A549 (cell line): ENCODE measurements at regions not wholly inside any gene's neighbourhood (a gene's known extent, or its start where the extent isn't known, plus 50 kb on each side); places are given as distances from the start of the nearest gene placed in this dataset.

ENCODE experiments used
- ATAC-seq, 2 experiments: fragments of 200-7000 bp in 1 of 2; fragments of >200 bp in 1 of 2; cut with Nextera tagmentation in 1 of 2; cut with Tn5 transposase in 1 of 2; 3 replicates each; pipeline versions ENCODE4 v1.8.0 to v1.9.1; 2018 to 2020; ENCODE audit warnings: mild to moderate bottlenecking in 1 of 2, moderate library complexity in 1 of 2
- CTCF ChIA-PET: fragments of 300-600 bp; sonication (Branson Sonifier 250); formaldehyde crosslinking; extraction: SDS; loops from one replicate; lab custom pipeline; 2021; ENCODE audit warnings: antibody characterized with exemption, inconsistent platforms; lab: Yijun Ruan, JAX
- POLR2A ChIA-PET: fragments of 350-600 bp; formaldehyde crosslinking; extraction: SDS; loops from one replicate; lab custom pipeline; 2021; ENCODE audit warnings: antibody characterized with exemption, inconsistent platforms; lab: Yijun Ruan, JAX
- DNase-seq, 2 experiments: peaks; one replicate each; pipeline versions ENCODE4 v3.0.0 to v3.0.0-alpha.2; 2011 to 2016; ENCODE audit warnings: low read depth in 1 of 2, low spot score in 1 of 2
- FAIRE-seq: peaks from 2 replicates; lab custom pipeline; 2011; peaks lifted over from hg19 to GRCh38; lab: Jason Lieb, UNC
- H3K27ac ChIP-seq, 2 experiments: fragments of >200 bp; sonication (Bioruptor Twin); formaldehyde crosslinking; 3 replicates each; pipeline ENCODE4 v1.5.1; 2016 to 2017
- H3K4me1 ChIP-seq: fragments of >200 bp; sonication (Bioruptor Twin); formaldehyde crosslinking; 3 replicates; pipeline ENCODE4 v1.6.1; 2016
- H3K4me2 ChIP-seq: fragments of >200 bp; sonication (Bioruptor Twin); formaldehyde crosslinking; 3 replicates; pipeline ENCODE4 v1.6.1; 2016
- H3K4me3 ChIP-seq: fragments of >200 bp; sonication (Bioruptor Twin); formaldehyde crosslinking; 3 replicates; pipeline ENCODE4 v1.5.1; 2016
- H3K9me3 ChIP-seq: fragments of >200 bp; sonication (Bioruptor Twin); formaldehyde crosslinking; 3 replicates; pipeline ENCODE4 v1.6.1; 2016
- BCL3 ChIP-seq: fragments of >200 bp; sonication (Bioruptor Twin); formaldehyde crosslinking; IDR thresholded peaks from 3 replicates; pipeline ENCODE4 v1.6.1; 2016
- CBX2 ChIP-seq: fragments of 200-600 bp; sonication (generic); IDR thresholded peaks from 2 replicates; pipeline ENCODE4 v1.6.1; 2016; ENCODE audit warnings: low read depth, mild to moderate bottlenecking, borderline replicate concordance
- E2F6 ChIP-seq: IDR thresholded peaks from 2 replicates; pipeline ENCODE4 v1.6.1; 2012; ENCODE audit warnings: low read depth, borderline replicate concordance
- EHF ChIP-seq: fragments of 250-450 bp; sonication (Bioruptor Pico); IDR thresholded peaks from 2 replicates; pipeline ENCODE4 v1.5.0; 2020; ENCODE audit warnings: mild to moderate bottlenecking
- EP300 ChIP-seq, 2 experiments: fragments of >200 bp; sonication (Bioruptor Twin); formaldehyde crosslinking; IDR thresholded peaks; 2 replicates in 1 of 2; 3 replicates in 1 of 2; pipeline ENCODE4 v1.6.1; 2016 to 2017
- ESRRA ChIP-seq: fragments of 150-350 bp; IDR thresholded peaks from 2 replicates; pipeline ENCODE4 v1.6.1; 2014; ENCODE audit warnings: mild to moderate bottlenecking, low read length, borderline replicate concordance
- FOXS1 ChIP-seq: fragments of 250-450 bp; sonication (Bioruptor Pico); IDR thresholded peaks from 2 replicates; pipeline ENCODE4 v1.5.0; 2020; ENCODE audit warnings: mild to moderate bottlenecking, moderate library complexity
- GATA3 ChIP-seq: IDR thresholded peaks from 2 replicates; pipeline ENCODE4 v1.6.1; 2012; ENCODE audit warnings: borderline replicate concordance
- HDAC2 ChIP-seq: fragments of 200-600 bp; sonication (generic); IDR thresholded peaks from 2 replicates; pipeline ENCODE4 v1.6.1; 2016
- HEYL ChIP-seq: fragments of 250-450 bp; sonication (Bioruptor Pico); IDR thresholded peaks from 2 replicates; pipeline ENCODE4 v1.8.0; 2021; ENCODE audit warnings: mild to moderate bottlenecking, moderate library complexity
- HMGXB4 ChIP-seq: fragments of 250-450 bp; sonication (Bioruptor Pico); IDR thresholded peaks from 2 replicates; pipeline ENCODE4 v1.5.0; 2021; ENCODE audit warnings: mild to moderate bottlenecking, moderate library complexity, borderline replicate concordance
- HOXB5 ChIP-seq: fragments of 250-450 bp; sonication (Bioruptor Pico); IDR thresholded peaks from 2 replicates; pipeline ENCODE4 v1.5.0; 2020; ENCODE audit warnings: mild to moderate bottlenecking, moderate library complexity
- MAFK ChIP-seq: fragments of 450-650 bp; IDR thresholded peaks from 2 replicates; pipeline ENCODE4 v1.6.1; 2014; ENCODE audit not compliant: partially characterized antibody
- MAZ ChIP-seq: fragments of 150-350 bp; IDR thresholded peaks from 2 replicates; pipeline ENCODE4 v1.6.1; 2014; ENCODE audit warnings: antibody characterized with exemption, low read depth, low read length, borderline replicate concordance
- NR3C1 ChIP-seq: fragments of >200 bp; sonication (Bioruptor Twin); formaldehyde crosslinking; IDR thresholded peaks from 3 replicates; pipeline ENCODE4 v1.6.1; 2017
- RARB ChIP-seq: fragments of 250-450 bp; sonication (Bioruptor Pico); IDR thresholded peaks from 2 replicates; pipeline ENCODE4 v1.8.0; 2021; ENCODE audit warnings: mild to moderate bottlenecking, moderate library complexity
- RCOR1 ChIP-seq: fragments of 150-350 bp; IDR thresholded peaks from 2 replicates; pipeline ENCODE4 v1.6.1; 2014; ENCODE audit warnings: antibody characterized with exemption, low read length, low read depth
- RNF2 ChIP-seq: fragments of 200-600 bp; sonication (generic); IDR thresholded peaks from 2 replicates; pipeline ENCODE4 v1.6.1; 2016; ENCODE audit warnings: low read depth, mild to moderate bottlenecking, antibody characterized with exemption, moderate library complexity, borderline replicate concordance
- SMC3 ChIP-seq: fragments of >200 bp; sonication (Bioruptor Twin); formaldehyde crosslinking; IDR thresholded peaks from 3 replicates; pipeline ENCODE4 v1.6.1; 2018; ENCODE audit warnings: inconsistent platforms
- TP53 ChIP-seq: fragments of 250-450 bp; sonication (Bioruptor Pico); IDR thresholded peaks from 2 replicates; pipeline ENCODE4 v1.5.0; 2021; ENCODE audit warnings: mild to moderate bottlenecking, moderate library complexity
- ZFP36 ChIP-seq: fragments of 450-650 bp; IDR thresholded peaks from 2 replicates; pipeline ENCODE4 v1.6.1; 2014; ENCODE audit warnings: borderline replicate concordance; ENCODE audit not compliant: partially characterized antibody
- ZNF302 ChIP-seq: fragments of 250-450 bp; sonication (Bioruptor Pico); IDR thresholded peaks from 2 replicates; pipeline ENCODE4 v1.9.0; 2021; ENCODE audit warnings: inconsistent platforms, mild to moderate bottlenecking, moderate library complexity
- ZSCAN20 ChIP-seq: fragments of 250-450 bp; sonication (Bioruptor Pico); IDR thresholded peaks from 2 replicates; pipeline ENCODE4 v1.8.0; 2022; ENCODE audit warnings: mild to moderate bottlenecking, moderate library complexity
- WGBS: methylation state at CpG from one replicate; pipeline ENCODE4 v1.1.6; 2017; ENCODE audit errors: missing lambda C conversion rate; 5-methylcytosine and 5-hydroxymethylcytosine counted together
- TF ChIP-seq, protein P1 (sequence below): fragments of 150-350 bp; IDR thresholded peaks from 2 replicates; pipeline ENCODE4 v1.6.1; 2014; ENCODE audit warnings: low read depth, mild to moderate bottlenecking, low read length
- TF ChIP-seq, protein P2 (sequence below): fragments of 450-650 bp; IDR thresholded peaks from 2 replicates; pipeline ENCODE4 v1.6.1; 2014; ENCODE audit warnings: antibody characterized with exemption
- TF ChIP-seq, protein P3 (sequence below): IDR thresholded peaks from 2 replicates; pipeline ENCODE4 v1.6.1; 2012

DNA sequence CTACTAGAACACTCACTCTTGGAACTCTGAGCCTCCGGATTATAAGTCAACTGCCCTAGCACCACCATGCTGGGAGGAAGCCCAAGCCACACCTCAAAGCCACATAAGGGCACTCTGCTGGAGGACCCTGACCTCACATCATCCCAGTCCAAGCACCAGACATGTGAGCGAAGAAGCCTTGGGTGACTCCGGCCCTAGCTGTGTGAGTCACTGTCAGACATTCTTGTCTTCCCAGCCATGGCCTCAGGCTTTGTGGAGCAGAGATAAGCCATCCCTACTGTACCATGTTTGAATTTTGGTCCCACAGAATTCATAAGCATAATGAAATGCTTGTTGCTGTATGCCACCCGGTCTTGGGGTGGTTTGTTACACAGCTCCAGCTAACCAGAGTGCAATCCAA lies 247.7 kb downstream of the SOD2 start:
- H3K27ac ChIP-seq, result no peak overlapping the region
- no peak for TF ChIP-seq CBX2
- no peak for TF ChIP-seq RARB (CRISPR knock-in tag)
- TF ChIP-seq HMGXB4 (CRISPR knock-in tag), result no peak
- TF ChIP-seq ZNF302 (CRISPR knock-in tag), result no peak
- no peak for TF ChIP-seq TP53 (CRISPR knock-in tag)
- TF ChIP-seq, protein P1, sequence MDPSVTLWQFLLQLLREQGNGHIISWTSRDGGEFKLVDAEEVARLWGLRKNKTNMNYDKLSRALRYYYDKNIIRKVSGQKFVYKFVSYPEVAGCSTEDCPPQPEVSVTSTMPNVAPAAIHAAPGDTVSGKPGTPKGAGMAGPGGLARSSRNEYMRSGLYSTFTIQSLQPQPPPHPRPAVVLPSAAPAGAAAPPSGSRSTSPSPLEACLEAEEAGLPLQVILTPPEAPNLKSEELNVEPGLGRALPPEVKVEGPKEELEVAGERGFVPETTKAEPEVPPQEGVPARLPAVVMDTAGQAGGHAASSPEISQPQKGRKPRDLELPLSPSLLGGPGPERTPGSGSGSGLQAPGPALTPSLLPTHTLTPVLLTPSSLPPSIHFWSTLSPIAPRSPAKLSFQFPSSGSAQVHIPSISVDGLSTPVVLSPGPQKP, result no peak
- no peak for TF ChIP-seq EP300 (IDR thresholded peaks at IDR 0.05)
- TF ChIP-seq FOXS1, result no peak
- no peak for TF ChIP-seq HEYL (CRISPR knock-in tag)
- no peak for TF ChIP-seq SMC3
- TF ChIP-seq, protein P2, sequence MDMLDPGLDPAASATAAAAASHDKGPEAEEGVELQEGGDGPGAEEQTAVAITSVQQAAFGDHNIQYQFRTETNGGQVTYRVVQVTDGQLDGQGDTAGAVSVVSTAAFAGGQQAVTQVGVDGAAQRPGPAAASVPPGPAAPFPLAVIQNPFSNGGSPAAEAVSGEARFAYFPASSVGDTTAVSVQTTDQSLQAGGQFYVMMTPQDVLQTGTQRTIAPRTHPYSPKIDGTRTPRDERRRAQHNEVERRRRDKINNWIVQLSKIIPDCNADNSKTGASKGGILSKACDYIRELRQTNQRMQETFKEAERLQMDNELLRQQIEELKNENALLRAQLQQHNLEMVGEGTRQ, result no peak
- TF ChIP-seq RNF2, result no peak
- no peak for TF ChIP-seq GATA3
- TF ChIP-seq BCL3, result no peak
- no peak for TF ChIP-seq ZFP36
- no peak overlapping the region for H3K4me3 ChIP-seq
- H3K4me2 ChIP-seq, result no peak overlapping the region
- FAIRE-seq, result no peak
- no peak for ATAC-seq
- no peaks in the 10 kb centered on the region for H3K9me3 ChIP-seq
- 0% methylated on average over 2 of the region's 4 CpGs for WGBS
- H3K4me1 ChIP-seq, result no peaks in the 10 kb centered on the region
- ChIA-PET CTCF (no interaction called here), POLR2A (no interaction called here)
- DNase-seq, result no peak

GRCh38 chr6:159444056-159444760 lies 248.8 kb downstream of the SOD2 start:
- H3K4me3 ChIP-seq, result no peak overlapping the region
- no peaks in the 10 kb centered on the region for H3K9me3 ChIP-seq
- no peak overlapping the region for H3K4me2 ChIP-seq
- TF ChIP-seq NR3C1, result no peak
- no peak for TF ChIP-seq FOXS1
- TF ChIP-seq MAFK, result no peak
- no peak for TF ChIP-seq ZSCAN20
- no peak for TF ChIP-seq E2F6
- no peak for TF ChIP-seq EP300 (IDR thresholded peaks at IDR 0.05)
- no peak for TF ChIP-seq HDAC2
- TF ChIP-seq MAZ, result no peak
- TF ChIP-seq HOXB5 (CRISPR knock-in tag), result no peak
- TF ChIP-seq ESRRA, result no peak
- no peak for TF ChIP-seq RCOR1
- TF ChIP-seq, protein P3, sequence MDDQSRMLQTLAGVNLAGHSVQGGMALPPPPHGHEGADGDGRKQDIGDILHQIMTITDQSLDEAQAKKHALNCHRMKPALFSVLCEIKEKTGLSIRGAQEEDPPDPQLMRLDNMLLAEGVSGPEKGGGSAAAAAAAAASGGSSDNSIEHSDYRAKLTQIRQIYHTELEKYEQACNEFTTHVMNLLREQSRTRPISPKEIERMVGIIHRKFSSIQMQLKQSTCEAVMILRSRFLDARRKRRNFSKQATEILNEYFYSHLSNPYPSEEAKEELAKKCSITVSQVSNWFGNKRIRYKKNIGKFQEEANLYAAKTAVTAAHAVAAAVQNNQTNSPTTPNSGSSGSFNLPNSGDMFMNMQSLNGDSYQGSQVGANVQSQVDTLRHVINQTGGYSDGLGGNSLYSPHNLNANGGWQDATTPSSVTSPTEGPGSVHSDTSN, result no peak
- TF ChIP-seq EHF (CRISPR knock-in tag), result no peak
- POLR2A ChIA-PET, result no interaction called here
- H3K27ac ChIP-seq, result no peak overlapping the region
- 5% methylated on average over 8 of the region's 8 CpGs for WGBS
- CTCF ChIA-PET, result interaction anchor here (0.6 kb wide), 1 partner anchor 184 kb away, joined by 3 read pairs; no protein-coding TSS in a partner anchor
- FAIRE-seq (no peak), ATAC-seq (no peak), DNase-seq (no peak)
- no peaks in the 10 kb centered on the region for H3K4me1 ChIP-seq
